ENCODE measurements at regions not wholly inside any gene's neighbourhood (a gene's known extent, or its start where the extent isn't known, plus 50 kb on each side); places are given as distances from the start of the nearest gene placed in this dataset.
A peak's percentile ranks its signal among the peaks of the same experiment; 100 is the strongest.

GRCh38 chr13:34153428-34154180 is 335.7 kb downstream of the RFC3 start:
- DNase-seq (ENCODE audit: low read depth) = no peak
- H3K4me3 ChIP-seq (ENCODE audit: low read depth, low read length) = no peak overlapping the region
- TF ChIP-seq CTCF (IDR thresholded peaks at IDR 0.05; ENCODE audit: low read depth, low read length) (no peak), MYC (IDR thresholded peaks at IDR 0.05; ENCODE audit: low read depth, low read length) (no peak), MAX (IDR thresholded peaks at IDR 0.05; ENCODE audit: low read depth, low read length) (no peak), POLR2A (IDR thresholded peaks at IDR 0.05; ENCODE audit: extremely low read depth, insufficient read length) (no peak)

- H3K4me3 ChIP-seq (ENCODE audit: low read depth, low read length) = no peak overlapping the region
- no peak for TF ChIP-seq MAX (IDR thresholded peaks at IDR 0.05; ENCODE audit: low read depth, low read length)
- no peak for TF ChIP-seq MYC (IDR thresholded peaks at IDR 0.05; ENCODE audit: low read depth, low read length)
- TF ChIP-seq POLR2A (IDR thresholded peaks at IDR 0.05; ENCODE audit: extremely low read depth, insufficient read length) = no peak
- TF ChIP-seq CTCF (IDR thresholded peaks at IDR 0.05; ENCODE audit: low read depth, low read length) = no peak
- no peak for DNase-seq (ENCODE audit: low read depth)
These were observed 338.1 kb downstream of the RFC3 start for GRCh38 chr13:34155931-34156607.

GRCh38 chr13:34156841-34157365 is 339.0 kb downstream of the RFC3 start:
- TF ChIP-seq MYC (IDR thresholded peaks at IDR 0.05; ENCODE audit: low read depth, low read length) (peak; percentile 59), POLR2A (IDR thresholded peaks at IDR 0.05; ENCODE audit: extremely low read depth, insufficient read length) (no peak), MAX (IDR thresholded peaks at IDR 0.05; ENCODE audit: low read depth, low read length) (peak; percentile 72; the same call in 1 of the 2 replicates)

GRCh38 chr13:34159946-34160345 is 342.0 kb downstream of the RFC3 start:
- TF ChIP-seq MAX (IDR thresholded peaks at IDR 0.05; ENCODE audit: low read depth, low read length) (no peak), CTCF (IDR thresholded peaks at IDR 0.05; ENCODE audit: low read depth, low read length) (no peak), POLR2A (IDR thresholded peaks at IDR 0.05; ENCODE audit: extremely low read depth, insufficient read length) (no peak), MYC (IDR thresholded peaks at IDR 0.05; ENCODE audit: low read depth, low read length) (no peak)
- H3K4me3 ChIP-seq (ENCODE audit: low read depth, low read length) = no peak overlapping the region
- no peak for DNase-seq (ENCODE audit: low read depth)

More at GRCh38 chr13:34156841-34157365, 339.0 kb downstream of the RFC3 start:
- no peak overlapping the region for H3K4me3 ChIP-seq (ENCODE audit: low read depth, low read length)
- DNase-seq (ENCODE audit: low read depth) = peak; percentile 78

GRCh38 chr13:34161931-34162543 is 344.1 kb downstream of the RFC3 start:
- DNase-seq (ENCODE audit: low read depth) = peak; percentile 2

More at GRCh38 chr13:34161931-34162543, 344.1 kb downstream of the RFC3 start:
- no peak overlapping the region for H3K4me3 ChIP-seq (ENCODE audit: low read depth, low read length)
- TF ChIP-seq MAX (IDR thresholded peaks at IDR 0.05; ENCODE audit: low read depth, low read length) = no peak
- no peak for TF ChIP-seq MYC (IDR thresholded peaks at IDR 0.05; ENCODE audit: low read depth, low read length)
- TF ChIP-seq CTCF (IDR thresholded peaks at IDR 0.05; ENCODE audit: low read depth, low read length) = no peak
- no peak for TF ChIP-seq POLR2A (IDR thresholded peaks at IDR 0.05; ENCODE audit: extremely low read depth, insufficient read length)
